Right lobe of liver (tissue), 4 donors: ENCODE measurements at regions not wholly inside any gene's neighbourhood (a gene's known extent, or its start where the extent isn't known, plus 50 kb on each side); places are given as distances from the start of the nearest gene placed in this dataset.

Source experiments
- CTCF ChIP-seq, 4 donors: fragments of 200-600 bp in 3 of 4; fragments of 450-650 bp in 1 of 4; IDR thresholded peaks; one replicate each; pipeline versions ENCODE4 v1.5.1 to v1.8.0; 2016 to 2022; ENCODE audit warnings: antibody characterized with exemption in 4 of 4, mild to moderate bottlenecking in 2 of 4
- POLR2A ChIP-seq: fragments of 450-650 bp; IDR thresholded peaks from one replicate; pipeline ENCODE4 v1.6.1; 2017; ENCODE audit warnings: antibody characterized with exemption, mild to moderate bottlenecking
- donor health status: DM: no; HTN: no; CAD: no.
- donor health status: DM: no; HTN: no; CAD: no.
- donor health status: DM: no; HTN: yes; CAD: no.

DNA sequence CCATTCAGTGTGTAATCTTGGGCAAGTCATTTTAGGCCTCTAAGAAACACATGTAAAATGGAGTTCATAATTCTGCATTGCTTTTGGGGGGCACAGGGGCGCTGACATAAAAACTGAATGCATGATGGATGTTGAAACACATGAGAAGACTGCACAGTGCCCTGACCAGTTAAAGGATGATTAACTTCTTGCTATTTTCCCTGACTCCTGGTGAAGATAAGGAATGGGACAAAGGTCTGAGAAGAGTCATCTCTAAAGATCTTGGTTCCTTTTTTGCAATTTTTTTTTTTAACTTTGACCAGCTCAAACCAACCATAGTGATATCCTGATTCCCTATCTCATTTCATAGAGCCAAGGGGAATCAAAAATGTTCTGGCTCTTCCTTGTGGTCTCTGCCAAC, 134.9 kb upstream of the TENM4 start:
- TF ChIP-seq CTCF (IDR thresholded peaks at IDR 0.05) (no peak), POLR2A (no peak)
